GM12878 (cell line): ENCODE measurements at regions not wholly inside any gene's neighbourhood (a gene's known extent, or its start where the extent isn't known, plus 50 kb on each side); places are given as distances from the start of the nearest gene placed in this dataset.

ENCODE experiments used
- ATF7 ChIP-seq: fragments of 450-650 bp; IDR thresholded peaks from 2 replicates; pipeline ENCODE4 v1.6.1; 2016; ENCODE audit warnings: low read depth, mild to moderate bottlenecking
- BACH1 ChIP-seq: fragments of 450-650 bp; IDR thresholded peaks from 2 replicates; pipeline ENCODE4 v1.6.1; 2017; ENCODE audit warnings: mild to moderate bottlenecking, borderline replicate concordance
- BHLHE40 ChIP-seq, 2 experiments: fragments of 450-650 bp in 1 of 2; IDR thresholded peaks; 2 replicates each; pipeline ENCODE4 v1.6.1; 2011 to 2017; ENCODE audit warnings: low read depth in 2 of 2, borderline replicate concordance in 1 of 2, improper control_type of control experiment in 1 of 2, low read length in 1 of 2, mild to moderate bottlenecking in 1 of 2
- DPF2 ChIP-seq: fragments of 450-650 bp; IDR thresholded peaks from 2 replicates; pipeline ENCODE4 v1.6.1; 2017; ENCODE audit warnings: mild to moderate bottlenecking
- ESRRA ChIP-seq: IDR thresholded peaks from 2 replicates; pipeline ENCODE4 v1.6.1; 2012; ENCODE audit warnings: mild to moderate bottlenecking, low read length, improper control_type of control experiment
- FOXM1 ChIP-seq: IDR thresholded peaks from 2 replicates; pipeline ENCODE4 v1.6.1; 2012; ENCODE audit warnings: low read depth, mild to moderate bottlenecking, inconsistent platforms, low read length, moderate library complexity
- HDAC2 ChIP-seq: fragments of 200-600 bp; sonication (generic); IDR thresholded peaks from 2 replicates; pipeline ENCODE4 v1.6.1; 2017
- IKZF2 ChIP-seq, 2 experiments: fragments of 450-650 bp; IDR thresholded peaks; 2 replicates each; pipeline ENCODE4 v1.6.1; 2017; ENCODE audit warnings: mild to moderate bottlenecking in 2 of 2, moderate library complexity in 2 of 2
- IRF4 ChIP-seq: IDR thresholded peaks from 2 replicates; pipeline ENCODE4 v1.6.1; 2011; ENCODE audit warnings: low read depth, low read length
- JUNB ChIP-seq: IDR thresholded peaks from 2 replicates; pipeline ENCODE4 v1.6.1; 2016; ENCODE audit warnings: antibody characterized with exemption, mild to moderate bottlenecking
- JUND ChIP-seq: IDR thresholded peaks from 2 replicates; pipeline ENCODE4 v1.6.1; 2012; ENCODE audit warnings: low read depth, mild to moderate bottlenecking, low read length, improper control_type of control experiment, moderate library complexity
- KLF5 ChIP-seq: fragments of 450-650 bp; IDR thresholded peaks from 2 replicates; pipeline ENCODE4 v1.6.1; 2014; ENCODE audit warnings: mild to moderate bottlenecking; ENCODE audit not compliant: partially characterized antibody
- MEF2A ChIP-seq: IDR thresholded peaks from 2 replicates; pipeline ENCODE4 v1.6.1; 2011; ENCODE audit warnings: low read depth, mild to moderate bottlenecking, low read length, moderate library complexity; ENCODE audit not compliant: insufficient read depth
- MEF2B ChIP-seq: fragments of 450-650 bp; IDR thresholded peaks from 2 replicates; pipeline ENCODE4 v1.6.1; 2018; ENCODE audit warnings: mild to moderate bottlenecking, moderate library complexity; ENCODE audit not compliant: partially characterized antibody, poor library complexity, severe bottlenecking
- MTA2 ChIP-seq: fragments of 450-650 bp; IDR thresholded peaks from 2 replicates; pipeline ENCODE4 v1.6.1; 2016; ENCODE audit warnings: low read depth, mild to moderate bottlenecking, moderate library complexity
- MTA3 ChIP-seq: IDR thresholded peaks from 2 replicates; pipeline ENCODE4 v1.6.1; 2012; ENCODE audit warnings: low read length, inconsistent platforms, borderline replicate concordance
- NKRF ChIP-seq: fragments of 450-650 bp; conservative IDR thresholded peaks from 2 replicates; pipeline ENCODE4 v1.6.1; 2017; ENCODE audit warnings: mild to moderate bottlenecking, moderate library complexity
- PKNOX1 ChIP-seq: fragments of 450-650 bp; IDR thresholded peaks from 2 replicates; pipeline ENCODE4 v1.6.1; 2016; ENCODE audit warnings: mild to moderate bottlenecking
- PML ChIP-seq: IDR thresholded peaks from 2 replicates; pipeline ENCODE4 v1.6.1; 2012; ENCODE audit warnings: low read length, inconsistent platforms
- POLR2AphosphoS5 ChIP-seq: IDR thresholded peaks from 2 replicates; pipeline ENCODE4 v1.6.1; 2011; ENCODE audit warnings: mild to moderate bottlenecking, low read length, inconsistent platforms
- RBBP5 ChIP-seq: fragments of 200-600 bp; sonication (generic); conservative IDR thresholded peaks from 2 replicates; pipeline ENCODE4 v1.6.1; 2016
- RELA ChIP-seq: fragments of 450-650 bp; IDR thresholded peaks from 2 replicates; pipeline ENCODE4 v1.8.0; 2014; ENCODE audit warnings: borderline replicate concordance; ENCODE audit not compliant: partially characterized antibody
- RUNX3 ChIP-seq: IDR thresholded peaks from 2 replicates; pipeline ENCODE4 v1.6.1; 2012; ENCODE audit warnings: low read length, inconsistent platforms
- TARDBP ChIP-seq: IDR thresholded peaks from 2 replicates; pipeline ENCODE4 v1.6.1; 2016; ENCODE audit warnings: borderline replicate concordance
- ZNF592 ChIP-seq: fragments of 450-650 bp; IDR thresholded peaks from 2 replicates; pipeline ENCODE4 v1.6.1; 2017; ENCODE audit warnings: mild to moderate bottlenecking, moderate library complexity

GRCh38 chr3:144128108-144128892, 156.7 kb downstream of the DIPK2A start (continued):
- TF ChIP-seq JUND (peak; percentile 28; the same call in 1 of the 2 replicates), JUNB (peak; percentile 13; the same call in 1 of the 2 replicates), MEF2A (0 out of 2 replicates have a peak, but pooled peaks have one; percentile 31), TARDBP (no peak), RBBP5 (0 out of 2 replicates have a peak, but pooled peaks have one; percentile 22), ZNF592 (no peak), MEF2B (peak; percentile 62), FOXM1 (peak; percentile 66; the same call in 1 of the 2 replicates), MTA3 (peak; percentile 59; the same call in 1 of the 2 replicates), DPF2 (peak; percentile 64), IKZF2 (IDR thresholded peaks at IDR 0.05) (peak; percentile 43 to 46; a peak in 3 of 4 replicates), KLF5 (no peak), HDAC2 (no peak), POLR2AphosphoS5 (peak; percentile 51; the same call in 1 of the 2 replicates), ESRRA (no peak), BACH1 (0 out of 2 replicates have a peak, but pooled peaks have one; percentile 13), IRF4 (peak; percentile 4; the same call in 1 of the 2 replicates), RUNX3 (peak; percentile 6; the same call in 1 of the 2 replicates), BHLHE40 (IDR thresholded peaks at IDR 0.05; ENCODE audit: borderline replicate concordance in 1 of 2, low read depth in 2 of 2, low read length in 1 of 2) (peak in 1 of 2 experiments; percentile 14; a peak in 1 of 4 replicates), ATF7 (peak; percentile 70; the same call in 1 of the 2 replicates), MTA2 (peak; percentile 40; the same call in 1 of the 2 replicates), PML (0 out of 2 replicates have a peak, but pooled peaks have one; percentile 49), RELA (no peak), NKRF (no peak), PKNOX1 (peak; percentile 20; the same call in 1 of the 2 replicates)
